Thyroid gland (tissue), 4 donors: ENCODE measurements at regions not wholly inside any gene's neighbourhood (a gene's known extent, or its start where the extent isn't known, plus 50 kb on each side); places are given as distances from the start of the nearest gene placed in this dataset.

ENCODE experiments used
- CTCF ChIP-seq, 6 experiments: fragments of 200-600 bp in 3 of 6; fragments of 450-650 bp in 3 of 6; sonication (generic) in 3 of 6; IDR thresholded peaks; one replicate each; pipeline ENCODE4 v1.5.1; 2016 to 2019; ENCODE audit warnings: antibody characterized with exemption in 6 of 6, mild to moderate bottlenecking in 2 of 6, inconsistent platforms in 1 of 6, moderate library complexity in 1 of 6
- POLR2A ChIP-seq, 2 donors: fragments of 450-650 bp; IDR thresholded peaks; one replicate each; pipeline ENCODE4 v1.6.1; 2017; ENCODE audit warnings: antibody characterized with exemption in 2 of 2, mild to moderate bottlenecking in 2 of 2, moderate library complexity in 1 of 2

- no peak for TF ChIP-seq CTCF (IDR thresholded peaks at IDR 0.05)
- no peak for TF ChIP-seq POLR2A (IDR thresholded peaks at IDR 0.05)
Observed at GRCh38 chr6:40755046-40755681, 168.0 kb upstream of the LRFN2 start.
